OCI-LY1 (cell line): ENCODE measurements at regions not wholly inside any gene's neighbourhood (a gene's known extent, or its start where the extent isn't known, plus 50 kb on each side); places are given as distances from the start of the nearest gene placed in this dataset.
A peak's percentile ranks its signal among the peaks of the same experiment; 100 is the strongest.

Source experiments
- H2AFZ ChIP-seq: fragments of 200-600 bp; sonication (generic), shearing (Covaris generic); 2 replicates; pipeline ENCODE4 v1.6.0; 2014; ENCODE audit warnings: antibody characterized with exemption, mild to moderate bottlenecking, low read length
- H3F3A ChIP-seq: fragments of 200-600 bp; sonication (generic), shearing (Covaris generic); 2 replicates; pipeline ENCODE4 v1.6.0; 2014; ENCODE audit warnings: mild to moderate bottlenecking, antibody characterized with exemption, low read length, moderate library complexity; ENCODE audit not compliant: insufficient read depth
- H3K27ac ChIP-seq: fragments of 200-600 bp; sonication (generic); 2 replicates; pipeline ENCODE4 v1.5.1; 2014; ENCODE audit warnings: low read length, mixed run types, mild to moderate bottlenecking, low read depth; ENCODE audit not compliant: poor library complexity, severe bottlenecking
- H3K27me3 ChIP-seq: fragments of 200-600 bp; sonication (generic); 2 replicates; pipeline ENCODE4 v1.6.0; 2014; ENCODE audit warnings: antibody characterized with exemption, mild to moderate bottlenecking, low read length, moderate library complexity; ENCODE audit not compliant: insufficient read depth
- H3K36me3 ChIP-seq: fragments of 200-600 bp; sonication (generic); 2 replicates; pipeline ENCODE4 v1.6.1; 2014; ENCODE audit warnings: mild to moderate bottlenecking, antibody characterized with exemption, low read length, moderate library complexity, mixed read lengths; ENCODE audit not compliant: insufficient read depth
- H3K4me1 ChIP-seq: fragments of 200-600 bp; sonication (generic); 2 replicates; pipeline ENCODE4 v1.5.1; 2014; ENCODE audit warnings: mild to moderate bottlenecking, low read length, moderate library complexity; ENCODE audit not compliant: insufficient read depth, severe bottlenecking
- H3K4me2 ChIP-seq: fragments of 200-600 bp; sonication (generic), shearing (Covaris generic); 2 replicates; pipeline ENCODE4 v1.6.1; 2014; ENCODE audit warnings: low read length
- H3K4me3 ChIP-seq: fragments of 200-600 bp; sonication (generic); 2 replicates; pipeline ENCODE4 v1.5.1; 2014; ENCODE audit warnings: low read length, low read depth, mild to moderate bottlenecking, mixed read lengths; ENCODE audit not compliant: poor library complexity, severe bottlenecking
- H3K79me2 ChIP-seq: fragments of 200-600 bp; shearing (Covaris generic); 2 replicates; pipeline ENCODE4 v1.6.1; 2016; ENCODE audit warnings: mixed run types, low read length, mixed read lengths; ENCODE audit not compliant: insufficient read depth
- H3K9ac ChIP-seq: fragments of 200-600 bp; sonication (generic), shearing (Covaris generic); 2 replicates; pipeline ENCODE4 v1.6.1; 2014; ENCODE audit warnings: mild to moderate bottlenecking, low read length, mixed read lengths
- H3K9me2 ChIP-seq: fragments of 200-600 bp; sonication (generic), shearing (Covaris generic); 2 replicates; pipeline ENCODE4 v1.6.1; 2014; ENCODE audit warnings: low read depth, mild to moderate bottlenecking, low read length, mixed read lengths
- H3K9me3 ChIP-seq: fragments of 200-600 bp; shearing (Covaris generic); 2 replicates; pipeline ENCODE4 v1.6.1; 2014; ENCODE audit warnings: low read length, mixed read lengths
- H4K20me1 ChIP-seq: fragments of 200-600 bp; sonication (generic), shearing (Covaris generic); 2 replicates; pipeline ENCODE4 v1.6.0; 2016; ENCODE audit warnings: mild to moderate bottlenecking, low read length; ENCODE audit not compliant: insufficient read depth
- EZH2 ChIP-seq: fragments of 200-600 bp; sonication (generic), shearing (Covaris generic); IDR thresholded peaks from 2 replicates; pipeline ENCODE4 v1.8.0; 2017; ENCODE audit warnings: borderline replicate concordance, mixed run types, mild to moderate bottlenecking, antibody characterized with exemption, low read length, moderate library complexity, mixed read lengths
- TF ChIP-seq, protein P1 (sequence below): fragments of 200-600 bp; sonication (generic), shearing (Covaris generic); IDR thresholded peaks from 2 replicates; pipeline ENCODE4 v1.5.1; 2017; ENCODE audit warnings: mild to moderate bottlenecking, antibody characterized with exemption, low read length, moderate library complexity, mixed read lengths

- no peaks in the 10 kb centered on the region for H3F3A ChIP-seq
- H3K27ac ChIP-seq, result peak overlapping the region; percentile 84
- H3K9me2 ChIP-seq, result no peaks in the 10 kb centered on the region
- H3K27me3 ChIP-seq, result no peaks in the 10 kb centered on the region
- TF ChIP-seq, protein P1, sequence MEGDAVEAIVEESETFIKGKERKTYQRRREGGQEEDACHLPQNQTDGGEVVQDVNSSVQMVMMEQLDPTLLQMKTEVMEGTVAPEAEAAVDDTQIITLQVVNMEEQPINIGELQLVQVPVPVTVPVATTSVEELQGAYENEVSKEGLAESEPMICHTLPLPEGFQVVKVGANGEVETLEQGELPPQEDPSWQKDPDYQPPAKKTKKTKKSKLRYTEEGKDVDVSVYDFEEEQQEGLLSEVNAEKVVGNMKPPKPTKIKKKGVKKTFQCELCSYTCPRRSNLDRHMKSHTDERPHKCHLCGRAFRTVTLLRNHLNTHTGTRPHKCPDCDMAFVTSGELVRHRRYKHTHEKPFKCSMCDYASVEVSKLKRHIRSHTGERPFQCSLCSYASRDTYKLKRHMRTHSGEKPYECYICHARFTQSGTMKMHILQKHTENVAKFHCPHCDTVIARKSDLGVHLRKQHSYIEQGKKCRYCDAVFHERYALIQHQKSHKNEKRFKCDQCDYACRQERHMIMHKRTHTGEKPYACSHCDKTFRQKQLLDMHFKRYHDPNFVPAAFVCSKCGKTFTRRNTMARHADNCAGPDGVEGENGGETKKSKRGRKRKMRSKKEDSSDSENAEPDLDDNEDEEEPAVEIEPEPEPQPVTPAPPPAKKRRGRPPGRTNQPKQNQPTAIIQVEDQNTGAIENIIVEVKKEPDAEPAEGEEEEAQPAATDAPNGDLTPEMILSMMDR, result no peak
- no peak for TF ChIP-seq EZH2
- H3K9ac ChIP-seq, result peak overlapping the region; percentile 16; the same call in 1 of the 2 replicates
- peak overlapping the region; percentile 37; the same call in 1 of the 2 replicates for H3K4me2 ChIP-seq
- H3K4me3 ChIP-seq, result no peak overlapping the region
- H3K9me3 ChIP-seq, result no peaks in the 10 kb centered on the region
- peaks cover 41% of the 10 kb centered on the region for H3K36me3 ChIP-seq
- peaks cover 5% of the 10 kb centered on the region; the same call in 1 of the 2 replicates for H4K20me1 ChIP-seq
- no peak overlapping the region for H2AFZ ChIP-seq
- peaks cover 83% of the 10 kb centered on the region for H3K4me1 ChIP-seq
- H3K79me2 ChIP-seq, result peaks cover 85% of the 10 kb centered on the region
These were observed 293.4 kb upstream of the MKLN1 start for GRCh38 chr7:131034166-131034881.

DNA sequence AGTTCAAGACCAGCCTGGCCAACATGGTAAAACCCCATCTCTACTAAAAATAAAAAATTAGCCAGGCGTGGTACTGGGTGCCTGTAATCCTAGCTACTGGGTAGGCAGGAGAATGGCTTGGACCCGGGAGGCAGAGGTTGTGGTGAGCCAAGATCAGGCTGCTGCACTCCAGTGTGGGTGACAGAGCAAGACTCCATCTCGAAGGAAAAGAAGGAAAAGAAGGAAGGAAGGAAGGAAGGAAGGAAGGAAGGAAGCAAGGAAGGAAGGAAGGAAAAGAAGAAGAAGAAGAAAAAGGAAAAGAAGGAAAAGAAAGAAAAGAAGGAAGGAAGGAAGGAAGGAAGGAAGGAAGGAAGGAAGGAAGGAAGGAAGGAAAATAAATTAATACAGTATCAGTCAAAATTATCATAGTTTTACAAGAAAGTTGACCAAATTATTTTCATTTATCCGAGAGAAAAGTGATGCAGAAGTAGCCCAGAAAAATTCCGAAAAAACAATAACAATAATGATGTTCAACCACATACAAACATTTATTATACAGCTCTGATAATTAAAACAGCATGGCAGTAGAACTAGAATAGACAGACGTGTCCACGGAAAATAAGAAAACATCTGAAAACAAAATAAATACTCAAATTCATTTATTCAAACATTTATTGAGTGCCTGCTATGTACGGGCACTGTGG lies 292.4 kb upstream of the MKLN1 start:
- Histone ChIP-seq H3K9me2 (no peaks in the 10 kb centered on the region), H3K9me3 (no peaks in the 10 kb centered on the region), H3K36me3 (peaks cover 40% of the 10 kb centered on the region), H2AFZ (no peak overlapping the region), H3K9ac (no peak overlapping the region; the same call in 1 of the 2 replicates), H3F3A (no peaks in the 10 kb centered on the region), H4K20me1 (peaks cover 6% of the 10 kb centered on the region; the same call in 1 of the 2 replicates), H3K27ac (peak overlapping the region; percentile 84), H3K27me3 (no peaks in the 10 kb centered on the region), H3K4me1 (peaks cover 84% of the 10 kb centered on the region), H3K4me2 (peak overlapping the region; percentile 37; the same call in 1 of the 2 replicates), H3K79me2 (peaks cover 85% of the 10 kb centered on the region), H3K4me3 (no peak overlapping the region)
- no peak for TF ChIP-seq EZH2
- TF ChIP-seq, protein P1, result no peak

DNA sequence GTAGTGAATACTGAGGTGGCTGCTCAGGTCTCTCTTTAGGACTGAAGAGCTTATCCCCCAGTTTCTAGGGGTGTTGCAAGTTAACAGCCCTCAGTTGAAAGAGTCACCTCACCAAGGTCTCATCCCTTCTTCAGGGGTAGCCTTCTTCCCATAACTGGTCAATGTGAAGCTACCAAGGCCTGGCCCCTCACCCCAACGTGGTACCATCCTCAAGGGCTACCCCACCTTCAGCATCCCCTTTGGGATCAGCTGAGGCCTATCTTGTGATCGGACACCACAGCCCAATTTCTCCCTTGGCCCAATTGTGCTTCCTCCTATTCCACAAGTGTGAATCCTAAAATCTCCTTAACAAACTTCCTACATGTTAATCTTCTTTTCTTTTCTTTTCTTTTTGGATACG lies 289.5 kb upstream of the MKLN1 start:
- H3K4me3 ChIP-seq, result no peak overlapping the region
- no peaks in the 10 kb centered on the region for H3K27me3 ChIP-seq
- H3K4me1 ChIP-seq, result peaks cover 61% of the 10 kb centered on the region
- H3K27ac ChIP-seq, result no peak overlapping the region
- H3K36me3 ChIP-seq, result peaks cover 50% of the 10 kb centered on the region; the same call in 1 of the 2 replicates
- TF ChIP-seq, protein P1, result no peak
- TF ChIP-seq EZH2, result no peak
- H3F3A ChIP-seq, result no peaks in the 10 kb centered on the region
- no peak overlapping the region for H2AFZ ChIP-seq
- no peak overlapping the region for H3K9ac ChIP-seq
- H3K4me2 ChIP-seq, result no peak overlapping the region
- H3K9me3 ChIP-seq, result no peaks in the 10 kb centered on the region
- peaks cover 88% of the 10 kb centered on the region for H3K79me2 ChIP-seq
- no peaks in the 10 kb centered on the region for H3K9me2 ChIP-seq
- H4K20me1 ChIP-seq, result 0 out of 2 replicates have a peak, but pooled peaks cover 4% of the 10 kb centered on the region
